ENCODE measurements at regions not wholly inside any gene's neighbourhood (a gene's known extent, or its start where the extent isn't known, plus 50 kb on each side); places are given as distances from the start of the nearest gene placed in this dataset.

- DNase-seq (ENCODE audit: low read depth): no peak
These were observed 515.0 kb downstream of the TMEM182 start for GRCh38 chr2:103276869-103277268.

- no peak for DNase-seq (ENCODE audit: low read depth)
These were observed 522.9 kb downstream of the TMEM182 start for GRCh38 chr2:103284750-103285149.

GRCh38 chr2:103285354-103285753, 523.5 kb downstream of the TMEM182 start:
- DNase-seq (ENCODE audit: low read depth): no peak

- no peak for DNase-seq (ENCODE audit: low read depth)
These were observed 525.9 kb downstream of the TMEM182 start for GRCh38 chr2:103287746-103288145.

- no peak for DNase-seq (ENCODE audit: low read depth)
These were observed 526.9 kb downstream of the TMEM182 start for GRCh38 chr2:103288696-103289095.

- no peak for DNase-seq (ENCODE audit: low read depth)
These were observed 527.4 kb downstream of the TMEM182 start for GRCh38 chr2:103289105-103289725.

- no peak for DNase-seq (ENCODE audit: low read depth)
These were observed 530.7 kb downstream of the TMEM182 start for GRCh38 chr2:103292573-103292972.

GRCh38 chr2:103293067-103293741, 531.4 kb downstream of the TMEM182 start:
- no peak for DNase-seq (ENCODE audit: low read depth)

- no peak for DNase-seq (ENCODE audit: low read depth)
These were observed 531.9 kb downstream of the TMEM182 start for GRCh38 chr2:103293742-103294077.

- no peak for DNase-seq (ENCODE audit: low read depth)
These were observed 532.6 kb downstream of the TMEM182 start for GRCh38 chr2:103294420-103294819.

- no peak for DNase-seq (ENCODE audit: low read depth)
These were observed 533.8 kb downstream of the TMEM182 start for GRCh38 chr2:103295591-103295990.

GRCh38 chr2:103324671-103325070, 562.8 kb downstream of the TMEM182 start:
- DNase-seq (ENCODE audit: low read depth): no peak

- DNase-seq (ENCODE audit: low read depth): no peak
These were observed 565.6 kb downstream of the TMEM182 start for GRCh38 chr2:103327386-103327785.

GRCh38 chr2:103327966-103328365, 566.1 kb downstream of the TMEM182 start:
- DNase-seq (ENCODE audit: low read depth): no peak

- DNase-seq (ENCODE audit: low read depth): no peak
These were observed 573.6 kb downstream of the TMEM182 start for GRCh38 chr2:103335403-103335802.

- no peak for DNase-seq (ENCODE audit: low read depth)
These were observed 577.0 kb downstream of the TMEM182 start for GRCh38 chr2:103338819-103339218.

- no peak for DNase-seq (ENCODE audit: low read depth)
These were observed 584.9 kb downstream of the TMEM182 start for GRCh38 chr2:103346780-103347179.

GRCh38 chr2:103353774-103354173, 591.9 kb downstream of the TMEM182 start:
- no peak for DNase-seq (ENCODE audit: low read depth)

- no peak for DNase-seq (ENCODE audit: low read depth)
These were observed 593.5 kb downstream of the TMEM182 start for GRCh38 chr2:103355287-103355686.

- no peak for DNase-seq (ENCODE audit: low read depth)
These were observed 599.9 kb downstream of the TMEM182 start for GRCh38 chr2:103361712-103362111.

GRCh38 chr2:103363639-103364038, 601.8 kb downstream of the TMEM182 start:
- DNase-seq (ENCODE audit: low read depth): no peak

- DNase-seq (ENCODE audit: low read depth): no peak
These were observed 602.3 kb downstream of the TMEM182 start for GRCh38 chr2:103364177-103364576.

- DNase-seq (ENCODE audit: low read depth): no peak
These were observed 603.2 kb downstream of the TMEM182 start for GRCh38 chr2:103365071-103365470.

GRCh38 chr2:103367877-103368276, 606.0 kb downstream of the TMEM182 start:
- DNase-seq (ENCODE audit: low read depth): no peak

Data from non-pigmented ciliary epithelial cell (primary cell).